Keratinocyte (primary cell): ENCODE measurements at regions not wholly inside any gene's neighbourhood (a gene's known extent, or its start where the extent isn't known, plus 50 kb on each side); places are given as distances from the start of the nearest gene placed in this dataset.

ENCODE experiments used
- DNase-seq: peaks from one replicate; pipeline ENCODE4 v3.0.0-alpha.2; 2011; ENCODE audit warnings: low read depth, missing footprints, low spot score
- FAIRE-seq: peaks from 2 replicates; lab custom pipeline; 2011; peaks lifted over from hg19 to GRCh38; lab: Jason Lieb, UNC
- H2AFZ ChIP-seq: 2 replicates; pipeline ENCODE4 v1.6.0; 2012; ENCODE audit warnings: low read length, control low read depth, inconsistent platforms; ENCODE audit not compliant: control insufficient read depth
- H3K27ac ChIP-seq: 2 replicates; pipeline ENCODE4 v1.5.1; 2011; ENCODE audit warnings: low read length; ENCODE audit not compliant: control insufficient read depth, insufficient read depth
- H3K27me3 ChIP-seq: 3 replicates; pipeline ENCODE4 v1.6.0; 2011; ENCODE audit warnings: low read length; ENCODE audit not compliant: control insufficient read depth, insufficient read depth; ENCODE audit errors: extremely low read depth
- H3K36me3 ChIP-seq, 2 experiments: 2 replicates in 1 of 2; 3 replicates in 1 of 2; pipeline ENCODE4 v1.5.1; 2011; ENCODE audit warnings: low read length in 2 of 2, mild to moderate bottlenecking in 1 of 2; ENCODE audit not compliant: control insufficient read depth in 2 of 2, insufficient read depth in 2 of 2; ENCODE audit errors: extremely low read depth in 1 of 2
- H3K4me1 ChIP-seq: 3 replicates; pipeline ENCODE4 v1.5.1; 2011; ENCODE audit warnings: low read length; ENCODE audit not compliant: control insufficient read depth, insufficient read depth; ENCODE audit errors: extremely low read depth
- H3K4me2 ChIP-seq: 3 replicates; pipeline ENCODE4 v1.6.0; 2011; ENCODE audit warnings: low read depth, low read length; ENCODE audit not compliant: control insufficient read depth, insufficient read depth; ENCODE audit errors: extremely low read depth
- H3K4me3 ChIP-seq, 3 experiments: fragments of 200-600 bp in 1 of 3; sonication (generic) in 1 of 3; 2 replicates in 2 of 3; 3 replicates in 1 of 3; pipeline ENCODE4 v1.5.1; 2011 to 2016; ENCODE audit warnings: low read length in 3 of 3, mild to moderate bottlenecking in 3 of 3, control low read depth in 2 of 3, inconsistent platforms in 1 of 3, low read depth in 1 of 3, mixed read lengths in 1 of 3, mixed run types in 1 of 3, moderate library complexity in 1 of 3; ENCODE audit not compliant: control insufficient read depth in 2 of 3, insufficient read depth in 2 of 3; ENCODE audit errors: extremely low read depth in 1 of 3
- H3K79me2 ChIP-seq: 2 replicates; pipeline ENCODE4 v1.6.0; 2012; ENCODE audit warnings: low read length; ENCODE audit not compliant: control insufficient read depth, insufficient read depth
- H3K9ac ChIP-seq: 3 replicates; pipeline ENCODE4 v1.6.0; 2011; ENCODE audit warnings: low read length; ENCODE audit not compliant: control insufficient read depth, insufficient read depth; ENCODE audit errors: extremely low read depth
- H3K9me1 ChIP-seq: 3 replicates; pipeline ENCODE4 v1.6.0; 2011; ENCODE audit warnings: low read length; ENCODE audit not compliant: control insufficient read depth, insufficient read depth; ENCODE audit errors: extremely low read depth
- H3K9me3 ChIP-seq: 2 replicates; pipeline ENCODE4 v1.5.1; 2012; ENCODE audit warnings: low read depth, low read length; ENCODE audit not compliant: control insufficient read depth
- H4K20me1 ChIP-seq: 3 replicates; pipeline ENCODE4 v1.6.0; 2011; ENCODE audit warnings: low read length; ENCODE audit not compliant: control insufficient read depth, insufficient read depth; ENCODE audit errors: extremely low read depth
- CTCF ChIP-seq, 3 experiments: IDR thresholded peaks in 1 of 3; conservative IDR thresholded peaks in 1 of 3; optimal IDR thresholded peaks in 1 of 3; 2 replicates in 2 of 3; 3 replicates in 1 of 3; pipeline versions ENCODE3 to v1.5.1; 2011; ENCODE audit warnings: low read length in 3 of 3, mild to moderate bottlenecking in 3 of 3, moderate library complexity in 2 of 3, control low read depth in 1 of 3, inconsistent platforms in 1 of 3; ENCODE audit not compliant: insufficient read depth in 2 of 3; ENCODE audit errors: extremely low read depth in 1 of 3
- EZH2 ChIP-seq: IDR thresholded peaks from one replicate; pipeline ENCODE4 v1.6.1; 2012; ENCODE audit warnings: inconsistent platforms, mild to moderate bottlenecking, low read length, moderate library complexity
- dilution Hi-C: fragments of 300-500 bp; cut with MboI; formaldehyde crosslinking; loops from one replicate; pipeline ENCODE4 v1.7.0; 2020; ENCODE audit warnings: low sequenced_read_pairs; ENCODE audit not compliant: extremely low pct_ligation_motif_present

GRCh38 chr1:163537809-163538208 lies 216.1 kb downstream of the NUF2 start:
- FAIRE-seq = no peak
- dilution Hi-C loops = no loop called here
- TF ChIP-seq CTCF (optimal IDR thresholded peaks at IDR 0.05 in 1 of 3, IDR thresholded peaks at IDR 0.05 in 1 of 3, conservative IDR thresholded peaks at IDR 0.05 in 1 of 3; ENCODE audit: extremely low read depth in 1 of 3, insufficient read depth in 2 of 3, low read length in 3 of 3) (no peak), EZH2 (no peak)
- Histone ChIP-seq H3K9me3 (no peaks in the 10 kb centered on the region), H4K20me1 (no peaks in the 10 kb centered on the region), H3K4me1 (no peaks in the 10 kb centered on the region), H3K36me3 (no peaks in the 10 kb centered on the region), H3K27ac (no peak overlapping the region), H2AFZ (no peak overlapping the region), H3K79me2 (no peaks in the 10 kb centered on the region), H3K4me2 (no peak overlapping the region), H3K4me3 (no peak overlapping the region), H3K9ac (no peak overlapping the region), H3K27me3 (no peaks in the 10 kb centered on the region), H3K9me1 (no peaks in the 10 kb centered on the region)
- DNase-seq = no peak

GRCh38 chr1:163538667-163539066 lies 216.9 kb downstream of the NUF2 start:
- Histone ChIP-seq H3K4me2 (no peak overlapping the region), H2AFZ (no peak overlapping the region), H3K27ac (no peak overlapping the region), H3K4me1 (no peaks in the 10 kb centered on the region), H3K36me3 (no peaks in the 10 kb centered on the region), H4K20me1 (no peaks in the 10 kb centered on the region), H3K9ac (no peak overlapping the region), H3K9me3 (no peaks in the 10 kb centered on the region), H3K9me1 (no peaks in the 10 kb centered on the region), H3K79me2 (no peaks in the 10 kb centered on the region), H3K4me3 (no peak overlapping the region), H3K27me3 (no peaks in the 10 kb centered on the region)
- no peak for FAIRE-seq
- TF ChIP-seq CTCF (optimal IDR thresholded peaks at IDR 0.05 in 1 of 3, IDR thresholded peaks at IDR 0.05 in 1 of 3, conservative IDR thresholded peaks at IDR 0.05 in 1 of 3; ENCODE audit: extremely low read depth in 1 of 3, insufficient read depth in 2 of 3, low read length in 3 of 3) (no peak), EZH2 (no peak)
- no peak for DNase-seq
- dilution Hi-C loops = no loop called here
